GM18873 (cell line): ENCODE measurements at regions not wholly inside any gene's neighbourhood (a gene's known extent, or its start where the extent isn't known, plus 50 kb on each side); places are given as distances from the start of the nearest gene placed in this dataset.
"Not testable (repeated sequence)": the region's sequence is repeated elsewhere in the genome, so short reads cannot be mapped to it uniquely, and the experiment has no call there.

Experiments
- ATAC-seq: cut with Tn5 transposase; IDR thresholded peaks from one replicate; pipeline ENCODE4 v1.9.1; 2021; ENCODE audit warnings: mild to moderate bottlenecking, moderate library complexity, moderate number of reproducible peaks; ENCODE audit not compliant: unreplicated experiment, low FRiP score

GRCh38 chr4:181830404-181831035 is 412.7 kb upstream of the TENM3 start:
- ATAC-seq, result no peak

- no peak for ATAC-seq
Measured at GRCh38 chr4:181834071-181834470, 409.1 kb upstream of the TENM3 start.

GRCh38 chr4:181835348-181835747 is 407.9 kb upstream of the TENM3 start:
- ATAC-seq, result no peak

- no peak for ATAC-seq
Measured at GRCh38 chr4:181838253-181838652, 404.9 kb upstream of the TENM3 start.

GRCh38 chr4:181843797-181844196 is 399.4 kb upstream of the TENM3 start:
- not testable (repeated sequence) for ATAC-seq

GRCh38 chr4:181845617-181846016 is 397.6 kb upstream of the TENM3 start:
- ATAC-seq, result no peak

GRCh38 chr4:181846934-181847333 is 396.3 kb upstream of the TENM3 start:
- ATAC-seq, result no peak

- ATAC-seq, result no peak
Measured at GRCh38 chr4:181848357-181848756, 394.8 kb upstream of the TENM3 start.

- ATAC-seq, result no peak
Measured at GRCh38 chr4:181849472-181849871, 393.7 kb upstream of the TENM3 start.

GRCh38 chr4:181853881-181854511 is 389.2 kb upstream of the TENM3 start:
- no peak for ATAC-seq

- ATAC-seq, result no peak
Measured at GRCh38 chr4:181855307-181855706, 387.9 kb upstream of the TENM3 start.

- ATAC-seq, result not testable (repeated sequence)
Measured at GRCh38 chr4:181857471-181857870, 385.7 kb upstream of the TENM3 start.

GRCh38 chr4:181858741-181859140 is 384.5 kb upstream of the TENM3 start:
- no peak for ATAC-seq

GRCh38 chr4:181859439-181859838 is 383.8 kb upstream of the TENM3 start:
- no peak for ATAC-seq

GRCh38 chr4:181860157-181860556 is 383.0 kb upstream of the TENM3 start:
- no peak for ATAC-seq

GRCh38 chr4:181860668-181861067 is 382.5 kb upstream of the TENM3 start:
- ATAC-seq, result no peak

- ATAC-seq, result no peak
Measured at GRCh38 chr4:181863856-181864255, 379.3 kb upstream of the TENM3 start.

GRCh38 chr4:181870326-181870725 is 372.9 kb upstream of the TENM3 start:
- no peak for ATAC-seq

GRCh38 chr4:181874602-181875001 is 368.6 kb upstream of the TENM3 start:
- ATAC-seq, result no peak

GRCh38 chr4:181877329-181877848 is 365.8 kb upstream of the TENM3 start:
- ATAC-seq, result no peak

- ATAC-seq, result no peak
Measured at GRCh38 chr4:181890031-181890430, 353.2 kb upstream of the TENM3 start.

- ATAC-seq, result no peak
Measured at GRCh38 chr4:181890911-181891310, 352.3 kb upstream of the TENM3 start.
